ENCODE measurements at regions not wholly inside any gene's neighbourhood (a gene's known extent, or its start where the extent isn't known, plus 50 kb on each side); places are given as distances from the start of the nearest gene placed in this dataset.

GRCh38 chr11:105553025-105553424 lies 56.8 kb upstream of the GRIA4 start:
- no peak for DNase-seq (ENCODE audit: low read depth)

GRCh38 chr11:105548359-105548758 lies 61.5 kb upstream of the GRIA4 start:
- no peak for DNase-seq (ENCODE audit: low read depth)

- no peak for DNase-seq (ENCODE audit: low read depth)
These were observed 71.3 kb upstream of the GRIA4 start for GRCh38 chr11:105538588-105538987.

- no peak for DNase-seq (ENCODE audit: low read depth)
These were observed 72.3 kb upstream of the GRIA4 start for GRCh38 chr11:105537531-105537930.

- DNase-seq (ENCODE audit: low read depth) = no peak
These were observed 85.6 kb upstream of the GRIA4 start for GRCh38 chr11:105524286-105524685.

- DNase-seq (ENCODE audit: low read depth) = no peak
These were observed 89.0 kb upstream of the GRIA4 start for GRCh38 chr11:105520706-105521345.

GRCh38 chr11:105507496-105508254 lies 102.2 kb upstream of the GRIA4 start:
- DNase-seq (ENCODE audit: low read depth) = no peak

- DNase-seq (ENCODE audit: low read depth) = no peak
These were observed 117.9 kb upstream of the GRIA4 start for GRCh38 chr11:105492010-105492409.

GRCh38 chr11:105491394-105491793 lies 118.5 kb upstream of the GRIA4 start:
- DNase-seq (ENCODE audit: low read depth) = no peak

GRCh38 chr11:105490333-105490732 lies 119.5 kb upstream of the GRIA4 start:
- DNase-seq (ENCODE audit: low read depth) = no peak

GRCh38 chr11:105489446-105489845 lies 120.4 kb upstream of the GRIA4 start:
- no peak for DNase-seq (ENCODE audit: low read depth)

GRCh38 chr11:105486929-105487328 lies 122.9 kb upstream of the GRIA4 start:
- no peak for DNase-seq (ENCODE audit: low read depth)

- no peak for DNase-seq (ENCODE audit: low read depth)
These were observed 139.9 kb upstream of the GRIA4 start for GRCh38 chr11:105469931-105470330.

GRCh38 chr11:105468154-105468553 lies 141.7 kb upstream of the GRIA4 start:
- no peak for DNase-seq (ENCODE audit: low read depth)

- peak; percentile 46 for DNase-seq (ENCODE audit: low read depth)
These were observed 143.2 kb upstream of the GRIA4 start for GRCh38 chr11:105466582-105467228.

GRCh38 chr11:105458071-105458470 lies 151.8 kb upstream of the GRIA4 start:
- no peak for DNase-seq (ENCODE audit: low read depth)

GRCh38 chr11:105456950-105457349 lies 152.9 kb upstream of the GRIA4 start:
- DNase-seq (ENCODE audit: low read depth) = no peak

GRCh38 chr11:105449100-105449734 lies 160.7 kb upstream of the GRIA4 start:
- DNase-seq (ENCODE audit: low read depth) = no peak

- no peak for DNase-seq (ENCODE audit: low read depth)
These were observed 161.2 kb upstream of the GRIA4 start for GRCh38 chr11:105448703-105449079.

- DNase-seq (ENCODE audit: low read depth) = no peak
These were observed 161.8 kb upstream of the GRIA4 start for GRCh38 chr11:105447936-105448702.

- DNase-seq (ENCODE audit: low read depth) = no peak
These were observed 166.2 kb upstream of the GRIA4 start for GRCh38 chr11:105443623-105444022.

Data from HS-5 (cell line).